Osteoblast (primary cell): ENCODE measurements at regions not wholly inside any gene's neighbourhood (a gene's known extent, or its start where the extent isn't known, plus 50 kb on each side); places are given as distances from the start of the nearest gene placed in this dataset.

ENCODE experiments used
- DNase-seq: peaks from one replicate; pipeline ENCODE4 v3.0.0; 2011; ENCODE audit warnings: low spot score, mixed read lengths; ENCODE audit not compliant: insufficient read length; ENCODE audit errors: missing footprints
- H2AFZ ChIP-seq: 2 replicates; pipeline ENCODE4 v1.6.0; 2011; ENCODE audit warnings: mild to moderate bottlenecking, low read length
- H3K27ac ChIP-seq: 2 replicates; pipeline ENCODE4 v1.5.1; 2011; ENCODE audit warnings: mild to moderate bottlenecking, low read depth, low read length, moderate library complexity
- H3K27me3 ChIP-seq: 2 replicates; pipeline ENCODE4 v1.6.0; 2012; ENCODE audit warnings: mild to moderate bottlenecking, control low read depth, inconsistent platforms, low read length, moderate library complexity; ENCODE audit not compliant: insufficient read depth
- H3K36me3 ChIP-seq: 2 replicates; pipeline ENCODE4 v1.5.1; 2011; ENCODE audit warnings: mild to moderate bottlenecking, low read length, control low read depth, moderate library complexity; ENCODE audit not compliant: insufficient read depth
- H3K4me1 ChIP-seq: 2 replicates; pipeline ENCODE4 v1.5.1; 2011; ENCODE audit warnings: mild to moderate bottlenecking, low read length, control low read depth, moderate library complexity; ENCODE audit not compliant: insufficient read depth
- H3K4me2 ChIP-seq: 2 replicates; pipeline ENCODE4 v1.6.0; 2011; ENCODE audit warnings: mild to moderate bottlenecking, low read length; ENCODE audit not compliant: insufficient read depth
- H3K4me3 ChIP-seq: fragments of 200-600 bp; sonication (generic); 3 replicates; pipeline ENCODE4 v1.5.1; 2012; ENCODE audit warnings: mild to moderate bottlenecking, low read length, inconsistent platforms; ENCODE audit not compliant: insufficient read depth
- H3K79me2 ChIP-seq: 2 replicates; pipeline ENCODE4 v1.6.0; 2012; ENCODE audit warnings: mild to moderate bottlenecking, low read length, control low read depth, inconsistent platforms; ENCODE audit not compliant: insufficient read depth
- H3K9me3 ChIP-seq: 2 replicates; pipeline ENCODE4 v1.5.1; 2011; ENCODE audit warnings: low read depth, low read length, control low read depth
- H4K20me1 ChIP-seq: 2 replicates; pipeline ENCODE4 v1.6.0; 2012; ENCODE audit warnings: mild to moderate bottlenecking, low read length, control low read depth; ENCODE audit not compliant: insufficient read depth
- CTCF ChIP-seq: IDR thresholded peaks from 2 replicates; pipeline ENCODE4 v1.5.1; 2011; ENCODE audit warnings: mild to moderate bottlenecking, low read depth, low read length, moderate library complexity; ENCODE audit errors: extremely low read depth

- no peaks in the 10 kb centered on the region for H3K27me3 ChIP-seq
- no peak overlapping the region for H2AFZ ChIP-seq
- no peak for DNase-seq
- no peaks in the 10 kb centered on the region for H3K36me3 ChIP-seq
- no peaks in the 10 kb centered on the region for H3K4me1 ChIP-seq
- no peaks in the 10 kb centered on the region for H4K20me1 ChIP-seq
- H3K4me3 ChIP-seq = no peak overlapping the region
- H3K79me2 ChIP-seq = no peaks in the 10 kb centered on the region
- no peak for TF ChIP-seq CTCF
- H3K4me2 ChIP-seq = no peak overlapping the region
- H3K27ac ChIP-seq = no peak overlapping the region
- H3K9me3 ChIP-seq = no peaks in the 10 kb centered on the region
These were observed 298.5 kb upstream of the CDH18 start for GRCh38 chr5:20286512-20286911.

- Histone ChIP-seq H3K36me3 (no peaks in the 10 kb centered on the region), H2AFZ (no peak overlapping the region), H3K4me3 (no peak overlapping the region), H3K4me1 (peaks cover 8% of the 10 kb centered on the region), H3K79me2 (no peaks in the 10 kb centered on the region), H3K27me3 (no peaks in the 10 kb centered on the region), H3K4me2 (no peak overlapping the region), H3K27ac (peak overlapping the region; percentile 51), H4K20me1 (no peaks in the 10 kb centered on the region), H3K9me3 (peaks cover 3% of the 10 kb centered on the region)
- no peak for DNase-seq
- no peak for TF ChIP-seq CTCF
These were observed 288.9 kb upstream of the CDH18 start for GRCh38 chr5:20276959-20277263.

- H3K4me3 ChIP-seq = no peak overlapping the region
- H3K27ac ChIP-seq = peak overlapping the region; percentile 51
- no peaks in the 10 kb centered on the region for H3K36me3 ChIP-seq
- H4K20me1 ChIP-seq = no peaks in the 10 kb centered on the region
- H3K9me3 ChIP-seq = peaks cover 5% of the 10 kb centered on the region
- DNase-seq = peak; percentile 74
- no peak for TF ChIP-seq CTCF
- H2AFZ ChIP-seq = peak overlapping the region; percentile 78
- H3K79me2 ChIP-seq = no peaks in the 10 kb centered on the region
- H3K4me1 ChIP-seq = peaks cover 8% of the 10 kb centered on the region
- H3K4me2 ChIP-seq = no peak overlapping the region
- no peaks in the 10 kb centered on the region for H3K27me3 ChIP-seq
These were observed 288.3 kb upstream of the CDH18 start for GRCh38 chr5:20276061-20276958.

- Histone ChIP-seq H3K79me2 (no peaks in the 10 kb centered on the region), H3K4me2 (no peak overlapping the region), H2AFZ (no peak overlapping the region), H3K36me3 (no peaks in the 10 kb centered on the region), H4K20me1 (no peaks in the 10 kb centered on the region), H3K27me3 (no peaks in the 10 kb centered on the region), H3K4me3 (no peak overlapping the region), H3K27ac (no peak overlapping the region), H3K9me3 (no peaks in the 10 kb centered on the region), H3K4me1 (no peaks in the 10 kb centered on the region)
- DNase-seq = no peak
- TF ChIP-seq CTCF = no peak
These were observed 278.1 kb upstream of the CDH18 start for GRCh38 chr5:20266066-20266465.
